ENCODE measurements at regions not wholly inside any gene's neighbourhood (a gene's known extent, or its start where the extent isn't known, plus 50 kb on each side); places are given as distances from the start of the nearest gene placed in this dataset.
A peak's percentile ranks its signal among the peaks of the same experiment; 100 is the strongest.

DNA sequence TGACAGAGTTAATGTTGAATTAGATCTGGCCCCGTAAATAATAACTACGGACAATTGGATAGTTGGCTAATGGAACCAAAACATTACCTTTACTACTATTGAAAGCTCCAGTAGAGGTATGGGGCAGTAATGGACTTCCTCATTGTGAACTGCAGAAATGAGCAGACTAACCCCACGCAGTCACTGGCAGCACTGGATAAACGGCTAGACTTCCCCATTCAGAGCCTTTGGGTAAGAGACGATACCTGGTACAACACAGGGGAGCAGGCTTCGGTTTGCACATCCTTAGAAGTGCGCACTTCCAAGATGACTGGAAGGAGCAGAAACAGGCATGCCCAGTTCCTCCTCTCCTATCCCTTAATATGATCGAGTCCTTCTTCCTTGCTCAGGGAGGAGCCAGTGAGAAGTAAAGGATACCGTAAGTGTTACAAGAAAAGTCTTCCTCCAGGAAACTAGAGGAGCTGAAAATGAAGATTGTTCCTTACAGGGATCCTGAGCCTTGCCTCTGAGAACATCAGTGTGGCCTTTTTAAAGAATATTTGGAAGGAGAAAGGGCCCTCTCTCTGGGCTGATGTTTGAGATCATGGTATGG is 100.5 kb upstream of the NECTIN3 start:
- no peak overlapping the region for H2BK5ac ChIP-seq (ENCODE audit: insufficient read length, low read length)
- TF ChIP-seq, protein P1, sequence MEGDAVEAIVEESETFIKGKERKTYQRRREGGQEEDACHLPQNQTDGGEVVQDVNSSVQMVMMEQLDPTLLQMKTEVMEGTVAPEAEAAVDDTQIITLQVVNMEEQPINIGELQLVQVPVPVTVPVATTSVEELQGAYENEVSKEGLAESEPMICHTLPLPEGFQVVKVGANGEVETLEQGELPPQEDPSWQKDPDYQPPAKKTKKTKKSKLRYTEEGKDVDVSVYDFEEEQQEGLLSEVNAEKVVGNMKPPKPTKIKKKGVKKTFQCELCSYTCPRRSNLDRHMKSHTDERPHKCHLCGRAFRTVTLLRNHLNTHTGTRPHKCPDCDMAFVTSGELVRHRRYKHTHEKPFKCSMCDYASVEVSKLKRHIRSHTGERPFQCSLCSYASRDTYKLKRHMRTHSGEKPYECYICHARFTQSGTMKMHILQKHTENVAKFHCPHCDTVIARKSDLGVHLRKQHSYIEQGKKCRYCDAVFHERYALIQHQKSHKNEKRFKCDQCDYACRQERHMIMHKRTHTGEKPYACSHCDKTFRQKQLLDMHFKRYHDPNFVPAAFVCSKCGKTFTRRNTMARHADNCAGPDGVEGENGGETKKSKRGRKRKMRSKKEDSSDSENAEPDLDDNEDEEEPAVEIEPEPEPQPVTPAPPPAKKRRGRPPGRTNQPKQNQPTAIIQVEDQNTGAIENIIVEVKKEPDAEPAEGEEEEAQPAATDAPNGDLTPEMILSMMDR (conservative IDR thresholded peaks at IDR 0.05), result no peak
- no peak overlapping the region for H4K5ac ChIP-seq (ENCODE audit: insufficient read length, low read depth, low read length)
- Mint-ChIP-seq H3K4me3 (no peak overlapping the region), H3K27ac (0 out of 7 replicates have a peak overlapping the region, but pooled peaks of 1 of the 3 experiments have one; percentile 35), H3K27me3 (ENCODE audit: low read depth) (no peaks in the 10 kb centered on the region), H3K4me1 (no peaks in the 10 kb centered on the region), H3K9me3 (peaks cover 16 to 17% of the 10 kb centered on the region in 2 experiments), H3K36me3 (ENCODE audit: insufficient read depth in 1 of 3, low read depth in 3 of 3) (peaks cover 13 to 45% (median 21%) of the 10 kb centered on the region in 3 experiments)
- H3K4me2 ChIP-seq (ENCODE audit: insufficient read depth, insufficient read length, low read length), result peak overlapping the region; percentile 13
- no peaks in the 10 kb centered on the region for H4K20me1 ChIP-seq (ENCODE audit: control insufficient read depth, insufficient read depth, insufficient read length)
- no peak overlapping the region for H2BK15ac ChIP-seq (ENCODE audit: low read depth, low read length)
- no peak overlapping the region for H3K4ac ChIP-seq (ENCODE audit: low read depth, low read length)
- no peak overlapping the region for H3T11ph ChIP-seq (ENCODE audit: low read length)
- peak overlapping the region; percentile 49 for H3K9ac ChIP-seq (ENCODE audit: extremely low read depth, insufficient read length, low read length)
- no peaks in the 10 kb centered on the region for H3K23me2 ChIP-seq (ENCODE audit: insufficient read length, low read depth, low read length, poor library complexity, severe bottlenecking)
- no peak overlapping the region for H4K91ac ChIP-seq (ENCODE audit: insufficient read length, low read depth, low read length)
- H3K14ac ChIP-seq (ENCODE audit: insufficient read depth, low read length), result no peak overlapping the region
- no peak overlapping the region for H2AFZ ChIP-seq (ENCODE audit: low read length)
- no peaks in the 10 kb centered on the region for H3K79me1 ChIP-seq (ENCODE audit: insufficient read depth, low read depth, low read length, poor library complexity, severe bottlenecking)
- peaks cover 16% of the 10 kb centered on the region; the same call in 1 of the 2 replicates for H3K79me2 ChIP-seq (ENCODE audit: insufficient read depth, low read length)
- no peak overlapping the region for H2BK120ac ChIP-seq (ENCODE audit: low read depth, low read length, poor library complexity, severe bottlenecking)
- no peak overlapping the region for H3K23ac ChIP-seq (ENCODE audit: insufficient read length, low read depth, low read length)
- no peak overlapping the region for H2BK20ac ChIP-seq (ENCODE audit: low read depth, low read length, poor library complexity, severe bottlenecking)
- no peak overlapping the region for H2BK12ac ChIP-seq (ENCODE audit: insufficient read length, low read depth, low read length)
- H3K56ac ChIP-seq (ENCODE audit: insufficient read length, low read depth, low read length), result no peak overlapping the region
- H3K9me3 ChIP-seq (ENCODE audit: control insufficient read depth, low read depth, low read length), result peaks cover 11% of the 10 kb centered on the region
- H3K4me1 ChIP-seq (ENCODE audit: insufficient read depth, low read length), result no peaks in the 10 kb centered on the region
- H3K27me3 ChIP-seq (ENCODE audit: insufficient read depth, low read length), result no peaks in the 10 kb centered on the region
- no peak overlapping the region for H4K8ac ChIP-seq (replicated peaks; ENCODE audit: insufficient read length, low read depth, low read length)
- no peak overlapping the region for H3K27ac ChIP-seq (ENCODE audit: insufficient read length, low read depth, low read length)
- DNase-seq, result no peak
- no peak overlapping the region for H2AK5ac ChIP-seq (ENCODE audit: insufficient read length, low read length)
- H3K18ac ChIP-seq (ENCODE audit: insufficient read length, low read depth, low read length), result no peak overlapping the region
- no CpG with 5 or more reads among the region's 9 CpGs for WGBS (ENCODE audit: extremely low coverage, insufficient read length, low lambda C conversion rate)

Data from H9 (cell line).